Pancreas (tissue), 10 donors: ENCODE measurements at regions not wholly inside any gene's neighbourhood (a gene's known extent, or its start where the extent isn't known, plus 50 kb on each side); places are given as distances from the start of the nearest gene placed in this dataset.

Experiments used
- ATAC-seq, 4 donors: fragments of 200-7000 bp; cut with Tn5 transposase; one replicate each; pipeline versions ENCODE4 v1.8.0 to v1.9.1; 2020; ENCODE audit warnings: mild to moderate bottlenecking in 4 of 4, moderate library complexity in 4 of 4
- DNase-seq, 6 donors: peaks; one replicate each; pipeline ENCODE4 v3.0.0-alpha.2; 2020
- FAIRE-seq: peaks from 2 replicates; lab custom pipeline; 2012; peaks lifted over from hg19 to GRCh38; lab: Jason Lieb, UNC
- H3K27ac ChIP-seq, 4 donors: fragments of 200-600 bp; sonication (generic); 1 replicate in 3 of 4; 2 replicates in 1 of 4; pipeline versions ENCODE4 v1.5.0 to v1.8.0; 2020
- H3K27me3 ChIP-seq, 4 donors: fragments of 200-600 bp; one replicate each; pipeline ENCODE4 v1.8.0; 2021
- H3K36me3 ChIP-seq, 3 donors: fragments of 200-600 bp; sonication (generic) in 1 of 3; one replicate each; pipeline versions ENCODE4 v1.5.0 to v1.8.0; 2020 to 2021
- H3K4me1 ChIP-seq, 3 donors: fragments of 200-600 bp; one replicate each; pipeline ENCODE4 v1.8.0; 2021
- H3K4me3 ChIP-seq, 4 donors: fragments of 200-600 bp; sonication (generic) in 2 of 4; one replicate each; pipeline versions ENCODE4 v1.5.0 to v1.8.0; 2020 to 2021
- H3K9me3 ChIP-seq, 4 donors: fragments of 200-600 bp; one replicate each; pipeline ENCODE4 v1.8.0; 2021
- WGBS, 2 donors: extraction: QIAGEN DNeasy Blood & Tissue Kit; methylation state at CpG; one replicate each; pipeline ENCODE4 v1.1.7; 2013; 5-methylcytosine and 5-hydroxymethylcytosine counted together
- intact Hi-C, 3 donors: fragments of 100-400 bp; cut with DNase I; formaldehyde crosslinking; loops; one replicate each; pipeline versions ENCODE4 v1.11.1 to v1.14.2; 2022
- TF ChIP-seq, protein P1 (sequence below), 4 donors: fragments of 200-600 bp; sonication (generic) in 3 of 4; IDR thresholded peaks; one replicate each; pipeline versions ENCODE4 v1.5.0 to v1.8.0; 2021; ENCODE audit warnings: antibody characterized with exemption in 4 of 4
- donor health status: healthy with polysubstance abuse.
- donor health status: DM: no; HTN: no; CAD: no; lungs with moderate emphysema.
- donor health status: DM: no; HTN: no; CAD: no.
- donor health status: control.
- donor health status: control.
- donor health status: Bipolar disorder and iron deficiency.
- donor health status: DM: yes; HTN: yes; CAD: no.
- donor health status: DM: no; HTN: no; CAD: no.
- donor health status: DM: no; HTN: no; CAD: no.
- donor health status: DM: yes; HTN: yes; CAD: no.

DNA sequence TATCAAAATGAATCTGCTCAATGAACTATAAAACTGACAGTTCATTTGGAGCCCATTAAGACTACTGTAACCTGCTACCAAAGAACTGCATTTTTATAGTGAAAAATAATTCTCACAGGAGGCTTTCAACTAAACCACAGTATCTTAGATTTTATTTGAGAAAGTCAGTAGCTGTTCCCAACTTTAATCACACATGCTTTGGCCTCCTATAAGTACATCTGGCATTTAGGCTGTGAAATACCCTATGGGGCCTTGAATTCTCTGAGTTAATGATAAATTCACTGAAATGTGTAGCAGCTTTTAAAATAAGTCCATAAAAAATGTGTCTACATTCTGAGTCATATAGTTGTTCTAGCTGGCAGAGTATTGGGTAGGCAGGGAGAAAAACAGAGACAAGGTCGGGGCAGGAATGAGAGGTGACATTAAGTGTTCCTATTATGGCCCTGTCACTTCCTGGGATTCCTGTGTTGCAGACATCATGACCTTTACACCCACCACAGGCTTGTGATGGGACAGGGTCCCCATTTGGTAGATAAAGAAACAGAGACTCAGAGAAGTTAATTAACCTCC lies 588.8 kb downstream of the REEP3 start:
- H3K27ac ChIP-seq, result no peak overlapping the region
- H3K9me3 ChIP-seq, result no peaks in the 10 kb centered on the region
- H3K27me3 ChIP-seq, result no peaks in the 10 kb centered on the region
- H3K4me1 ChIP-seq, result no peaks in the 10 kb centered on the region
- WGBS, 2 donors, result 80 to 96% methylated on average over 1 of the region's 1 CpG
- intact Hi-C loops, result no loop called here
- DNase-seq, result no peak
- TF ChIP-seq, protein P1, sequence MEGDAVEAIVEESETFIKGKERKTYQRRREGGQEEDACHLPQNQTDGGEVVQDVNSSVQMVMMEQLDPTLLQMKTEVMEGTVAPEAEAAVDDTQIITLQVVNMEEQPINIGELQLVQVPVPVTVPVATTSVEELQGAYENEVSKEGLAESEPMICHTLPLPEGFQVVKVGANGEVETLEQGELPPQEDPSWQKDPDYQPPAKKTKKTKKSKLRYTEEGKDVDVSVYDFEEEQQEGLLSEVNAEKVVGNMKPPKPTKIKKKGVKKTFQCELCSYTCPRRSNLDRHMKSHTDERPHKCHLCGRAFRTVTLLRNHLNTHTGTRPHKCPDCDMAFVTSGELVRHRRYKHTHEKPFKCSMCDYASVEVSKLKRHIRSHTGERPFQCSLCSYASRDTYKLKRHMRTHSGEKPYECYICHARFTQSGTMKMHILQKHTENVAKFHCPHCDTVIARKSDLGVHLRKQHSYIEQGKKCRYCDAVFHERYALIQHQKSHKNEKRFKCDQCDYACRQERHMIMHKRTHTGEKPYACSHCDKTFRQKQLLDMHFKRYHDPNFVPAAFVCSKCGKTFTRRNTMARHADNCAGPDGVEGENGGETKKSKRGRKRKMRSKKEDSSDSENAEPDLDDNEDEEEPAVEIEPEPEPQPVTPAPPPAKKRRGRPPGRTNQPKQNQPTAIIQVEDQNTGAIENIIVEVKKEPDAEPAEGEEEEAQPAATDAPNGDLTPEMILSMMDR (IDR thresholded peaks at IDR 0.05), result no peak
- FAIRE-seq, result no peak
- ATAC-seq, result no peak
- no peaks in the 10 kb centered on the region for H3K36me3 ChIP-seq
- H3K4me3 ChIP-seq, result no peak overlapping the region

DNA sequence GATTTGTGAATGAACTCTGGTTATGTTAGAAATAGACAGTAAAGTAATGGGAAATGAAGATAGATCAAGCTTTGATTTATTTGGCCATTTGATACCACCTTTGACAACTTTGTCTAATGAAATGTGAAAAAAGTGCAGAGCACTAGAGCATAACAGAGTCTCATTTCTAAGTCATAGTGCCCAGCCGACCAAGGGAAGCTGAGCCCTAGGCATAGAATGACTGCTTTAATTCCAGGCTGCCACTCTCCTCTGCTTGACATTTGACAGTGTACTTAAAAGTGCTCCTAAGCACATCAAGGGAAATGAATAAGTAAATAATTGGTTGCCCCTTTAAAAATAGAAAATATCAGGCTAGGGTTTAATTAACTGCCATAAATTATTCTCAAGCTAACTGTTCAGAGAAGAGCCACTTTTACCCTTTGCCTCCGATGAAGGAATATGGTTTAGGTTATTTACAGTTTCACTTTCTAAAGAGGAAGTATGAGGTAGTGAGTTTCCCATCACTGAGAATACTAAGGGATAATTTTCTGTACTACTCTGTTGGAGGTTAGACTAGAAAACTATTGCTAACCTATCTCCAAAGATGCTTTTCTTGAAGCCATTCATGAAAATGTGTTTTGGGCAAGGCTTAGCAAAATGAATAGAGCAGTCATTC lies 591.6 kb downstream of the REEP3 start:
- Histone ChIP-seq H3K27ac (no peak overlapping the region), H3K9me3 (no peaks in the 10 kb centered on the region), H3K4me1 (no peaks in the 10 kb centered on the region), H3K27me3 (no peaks in the 10 kb centered on the region), H3K4me3 (no peak overlapping the region), H3K36me3 (no peaks in the 10 kb centered on the region)
- FAIRE-seq (no peak), DNase-seq (no peak), ATAC-seq (no peak)
- TF ChIP-seq, protein P1 (IDR thresholded peaks at IDR 0.05), result no peak
- WGBS, 2 donors, result 53 to 75% methylated on average over 2 of the region's 2 CpGs
- intact Hi-C loops, result no loop called here

DNA sequence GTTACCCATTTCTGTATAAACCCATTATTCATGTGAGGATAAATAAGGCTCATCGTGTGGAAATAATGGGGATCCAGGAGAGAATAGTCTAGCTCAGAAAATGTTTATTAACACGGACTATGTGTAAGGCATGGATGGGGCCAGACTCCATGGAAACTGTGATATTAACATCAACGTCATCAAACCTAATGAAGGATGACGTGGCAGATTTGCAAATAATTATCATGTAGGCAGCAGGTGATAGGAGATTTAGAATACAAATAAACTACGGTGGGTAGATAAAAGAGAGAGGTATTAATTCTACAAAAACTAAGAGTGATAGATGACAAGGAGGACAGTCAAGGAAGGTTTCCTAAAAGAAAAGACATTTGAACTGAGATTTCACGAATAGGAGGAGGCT lies 592.2 kb downstream of the REEP3 start:
- no peak for FAIRE-seq
- no peak overlapping the region for H3K4me3 ChIP-seq
- TF ChIP-seq, protein P1 (IDR thresholded peaks at IDR 0.05), result no peak
- WGBS, 2 donors, result 45 to 55% methylated on average over 6 of the region's 6 CpGs
- intact Hi-C loops, result no loop called here
- ATAC-seq, result no peak
- H3K4me1 ChIP-seq, result no peaks in the 10 kb centered on the region
- H3K27me3 ChIP-seq, result no peaks in the 10 kb centered on the region
- H3K27ac ChIP-seq, result no peak overlapping the region
- H3K9me3 ChIP-seq, result no peaks in the 10 kb centered on the region
- H3K36me3 ChIP-seq, result no peaks in the 10 kb centered on the region
- no peak for DNase-seq

DNA sequence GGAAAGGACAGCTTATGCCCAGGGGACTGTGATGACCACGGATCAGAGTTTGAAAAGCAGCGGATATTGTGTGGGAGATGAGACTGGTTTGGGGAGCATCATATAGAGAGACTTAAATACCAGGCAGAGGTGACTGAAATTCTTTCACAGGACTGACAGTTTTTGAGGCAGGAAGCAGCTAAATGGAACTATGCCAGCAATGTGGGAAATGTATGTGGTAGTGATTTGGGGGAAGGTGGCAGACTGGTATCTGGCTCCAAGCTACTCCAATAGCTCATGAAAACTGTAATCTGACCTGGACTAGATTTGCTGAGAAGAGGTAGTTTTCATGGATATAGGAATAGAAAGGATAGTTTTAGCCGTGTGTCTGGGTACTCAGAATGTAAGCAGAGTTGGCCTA lies 592.6 kb downstream of the REEP3 start:
- H3K27ac ChIP-seq, result no peak overlapping the region
- no peaks in the 10 kb centered on the region for H3K27me3 ChIP-seq
- H3K4me1 ChIP-seq, result no peaks in the 10 kb centered on the region
- H3K36me3 ChIP-seq, result no peaks in the 10 kb centered on the region
- DNase-seq (no peak), FAIRE-seq (no peak), ATAC-seq (no peak)
- intact Hi-C loops, result no loop called here
- H3K9me3 ChIP-seq, result no peaks in the 10 kb centered on the region
- WGBS, 2 donors, result 66 to 76% methylated on average over 3 of the region's 3 CpGs
- no peak overlapping the region for H3K4me3 ChIP-seq
- TF ChIP-seq, protein P1 (IDR thresholded peaks at IDR 0.05), result no peak

DNA sequence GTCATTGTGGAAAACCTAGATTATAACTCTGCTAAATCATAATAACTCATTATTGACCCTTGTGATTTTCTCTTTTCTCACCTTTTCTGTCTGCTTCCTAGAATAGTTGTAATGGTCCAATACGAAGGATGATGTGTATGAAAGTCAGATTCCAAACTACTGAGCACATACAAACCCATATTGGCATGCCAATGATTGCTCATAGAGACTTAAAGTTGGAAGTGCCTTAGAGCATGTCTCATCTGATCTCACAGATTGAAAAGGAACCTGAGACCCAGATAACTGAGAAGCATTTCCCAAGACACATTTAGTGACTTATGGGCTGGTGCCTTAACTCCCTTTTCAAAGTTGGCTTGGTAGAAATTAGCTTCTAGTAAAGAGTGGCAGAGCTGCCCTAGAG lies 594.3 kb downstream of the REEP3 start:
- intact Hi-C loops, result no loop called here
- ATAC-seq, result no peak
- H3K27ac ChIP-seq, result no peak overlapping the region
- TF ChIP-seq, protein P1 (IDR thresholded peaks at IDR 0.05), result no peak
- no peak for DNase-seq
- no peaks in the 10 kb centered on the region for H3K9me3 ChIP-seq
- no peaks in the 10 kb centered on the region for H3K4me1 ChIP-seq
- 47 to 71% methylated on average over 1 of the region's 1 CpG for WGBS, 2 donors
- no peak overlapping the region for H3K4me3 ChIP-seq
- no peak for FAIRE-seq
- no peaks in the 10 kb centered on the region for H3K36me3 ChIP-seq
- no peaks in the 10 kb centered on the region for H3K27me3 ChIP-seq
